Glomerular visceral epithelial cell (primary cell): ENCODE measurements at regions not wholly inside any gene's neighbourhood (a gene's known extent, or its start where the extent isn't known, plus 50 kb on each side); places are given as distances from the start of the nearest gene placed in this dataset.

Experiments
- DNase-seq: peaks from one replicate; pipeline ENCODE4 v3.0.0-alpha.2; 2016; ENCODE audit errors: extremely low spot score

GRCh38 chr2:12284487-12284886, 432.2 kb upstream of the TRIB2 start:
- no peak for DNase-seq

GRCh38 chr2:12286347-12286746, 430.4 kb upstream of the TRIB2 start:
- no peak for DNase-seq

GRCh38 chr2:12287220-12287751, 429.4 kb upstream of the TRIB2 start:
- no peak for DNase-seq

GRCh38 chr2:12288048-12288447, 428.7 kb upstream of the TRIB2 start:
- no peak for DNase-seq

GRCh38 chr2:12289120-12289802, 427.5 kb upstream of the TRIB2 start:
- DNase-seq = no peak

GRCh38 chr2:12291303-12291702, 425.4 kb upstream of the TRIB2 start:
- no peak for DNase-seq

- DNase-seq = no peak
Measured at GRCh38 chr2:12293874-12294273, 422.9 kb upstream of the TRIB2 start.

GRCh38 chr2:12295856-12296519, 420.7 kb upstream of the TRIB2 start:
- no peak for DNase-seq

GRCh38 chr2:12296915-12297314, 419.8 kb upstream of the TRIB2 start:
- no peak for DNase-seq

GRCh38 chr2:12298352-12298751, 418.4 kb upstream of the TRIB2 start:
- DNase-seq = no peak

GRCh38 chr2:12299431-12299830, 417.3 kb upstream of the TRIB2 start:
- DNase-seq = no peak

- no peak for DNase-seq
Measured at GRCh38 chr2:12300019-12300602, 416.6 kb upstream of the TRIB2 start.

- no peak for DNase-seq
Measured at GRCh38 chr2:12300927-12301326, 415.8 kb upstream of the TRIB2 start.

- DNase-seq = no peak
Measured at GRCh38 chr2:12302140-12302539, 414.6 kb upstream of the TRIB2 start.

- DNase-seq = no peak
Measured at GRCh38 chr2:12302691-12303090, 414.0 kb upstream of the TRIB2 start.

- peak; percentile 78 for DNase-seq
Measured at GRCh38 chr2:12303181-12304030, 413.3 kb upstream of the TRIB2 start.

- no peak for DNase-seq
Measured at GRCh38 chr2:12304564-12305171, 412.1 kb upstream of the TRIB2 start.

GRCh38 chr2:12305931-12306330, 410.8 kb upstream of the TRIB2 start:
- DNase-seq = no peak

- no peak for DNase-seq
Measured at GRCh38 chr2:12310399-12310798, 406.3 kb upstream of the TRIB2 start.

GRCh38 chr2:12313445-12314126, 403.1 kb upstream of the TRIB2 start:
- no peak for DNase-seq

- no peak for DNase-seq
Measured at GRCh38 chr2:12314127-12314760, 402.5 kb upstream of the TRIB2 start.
